OCI-LY7 (cell line): ENCODE measurements at regions not wholly inside any gene's neighbourhood (a gene's known extent, or its start where the extent isn't known, plus 50 kb on each side); places are given as distances from the start of the nearest gene placed in this dataset.

Experiments
- CTCF ChIP-seq: fragments of 200-600 bp; sonication (generic); conservative IDR thresholded peaks from 2 replicates; pipeline ENCODE4 v1.5.1; 2014; ENCODE audit warnings: mild to moderate bottlenecking, antibody characterized with exemption, low read length, moderate library complexity, mixed read lengths
- EZH2phosphoT487 ChIP-seq: fragments of 200-600 bp; sonication (generic); IDR thresholded peaks from 2 replicates; pipeline ENCODE4 v1.6.1; 2018; ENCODE audit warnings: low read depth, borderline replicate concordance, mild to moderate bottlenecking, mixed run types, antibody characterized with exemption, low read length, moderate library complexity, mixed read lengths

DNA sequence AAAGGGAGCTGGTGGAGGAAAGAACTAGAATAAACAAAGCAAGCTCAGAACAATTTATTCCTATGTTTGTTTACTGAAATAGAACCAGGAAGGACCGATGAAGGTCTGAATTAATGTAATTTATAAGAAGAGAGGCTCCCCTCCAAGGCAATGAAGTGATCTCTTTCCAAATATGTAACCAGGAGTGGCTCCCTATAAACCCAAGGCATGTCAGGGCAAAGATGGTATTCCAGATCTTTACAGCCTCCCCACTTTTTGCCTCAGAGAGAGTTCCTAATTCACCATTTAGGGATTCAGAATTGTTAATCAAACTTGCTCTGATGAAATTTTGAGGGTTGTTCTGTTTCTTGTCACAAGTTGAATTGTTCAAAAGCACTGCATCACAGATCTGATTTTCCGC lies 88.8 kb downstream of the HDGFL1 start:
- no peak for TF ChIP-seq CTCF
- TF ChIP-seq EZH2phosphoT487, result no peak
